Keratinocyte (primary cell): ENCODE measurements at regions not wholly inside any gene's neighbourhood (a gene's known extent, or its start where the extent isn't known, plus 50 kb on each side); places are given as distances from the start of the nearest gene placed in this dataset.

ENCODE experiments used
- DNase-seq: peaks from one replicate; pipeline ENCODE4 v3.0.0-alpha.2; 2011; ENCODE audit warnings: low read depth, missing footprints, low spot score
- FAIRE-seq: peaks from 2 replicates; lab custom pipeline; 2011; peaks lifted over from hg19 to GRCh38; lab: Jason Lieb, UNC
- H2AFZ ChIP-seq: 2 replicates; pipeline ENCODE4 v1.6.0; 2012; ENCODE audit warnings: low read length, control low read depth, inconsistent platforms; ENCODE audit not compliant: control insufficient read depth
- H3K27ac ChIP-seq: 2 replicates; pipeline ENCODE4 v1.5.1; 2011; ENCODE audit warnings: low read length; ENCODE audit not compliant: control insufficient read depth, insufficient read depth
- H3K27me3 ChIP-seq: 3 replicates; pipeline ENCODE4 v1.6.0; 2011; ENCODE audit warnings: low read length; ENCODE audit not compliant: control insufficient read depth, insufficient read depth; ENCODE audit errors: extremely low read depth
- H3K36me3 ChIP-seq, 2 experiments: 2 replicates in 1 of 2; 3 replicates in 1 of 2; pipeline ENCODE4 v1.5.1; 2011; ENCODE audit warnings: low read length in 2 of 2, mild to moderate bottlenecking in 1 of 2; ENCODE audit not compliant: control insufficient read depth in 2 of 2, insufficient read depth in 2 of 2; ENCODE audit errors: extremely low read depth in 1 of 2
- H3K4me1 ChIP-seq: 3 replicates; pipeline ENCODE4 v1.5.1; 2011; ENCODE audit warnings: low read length; ENCODE audit not compliant: control insufficient read depth, insufficient read depth; ENCODE audit errors: extremely low read depth
- H3K4me2 ChIP-seq: 3 replicates; pipeline ENCODE4 v1.6.0; 2011; ENCODE audit warnings: low read depth, low read length; ENCODE audit not compliant: control insufficient read depth, insufficient read depth; ENCODE audit errors: extremely low read depth
- H3K4me3 ChIP-seq, 3 experiments: fragments of 200-600 bp in 1 of 3; sonication (generic) in 1 of 3; 2 replicates in 2 of 3; 3 replicates in 1 of 3; pipeline ENCODE4 v1.5.1; 2011 to 2016; ENCODE audit warnings: low read length in 3 of 3, mild to moderate bottlenecking in 3 of 3, control low read depth in 2 of 3, inconsistent platforms in 1 of 3, low read depth in 1 of 3, mixed read lengths in 1 of 3, mixed run types in 1 of 3, moderate library complexity in 1 of 3; ENCODE audit not compliant: control insufficient read depth in 2 of 3, insufficient read depth in 2 of 3; ENCODE audit errors: extremely low read depth in 1 of 3
- H3K79me2 ChIP-seq: 2 replicates; pipeline ENCODE4 v1.6.0; 2012; ENCODE audit warnings: low read length; ENCODE audit not compliant: control insufficient read depth, insufficient read depth
- H3K9ac ChIP-seq: 3 replicates; pipeline ENCODE4 v1.6.0; 2011; ENCODE audit warnings: low read length; ENCODE audit not compliant: control insufficient read depth, insufficient read depth; ENCODE audit errors: extremely low read depth
- H3K9me1 ChIP-seq: 3 replicates; pipeline ENCODE4 v1.6.0; 2011; ENCODE audit warnings: low read length; ENCODE audit not compliant: control insufficient read depth, insufficient read depth; ENCODE audit errors: extremely low read depth
- H3K9me3 ChIP-seq: 2 replicates; pipeline ENCODE4 v1.5.1; 2012; ENCODE audit warnings: low read depth, low read length; ENCODE audit not compliant: control insufficient read depth
- H4K20me1 ChIP-seq: 3 replicates; pipeline ENCODE4 v1.6.0; 2011; ENCODE audit warnings: low read length; ENCODE audit not compliant: control insufficient read depth, insufficient read depth; ENCODE audit errors: extremely low read depth
- CTCF ChIP-seq, 3 experiments: IDR thresholded peaks in 1 of 3; conservative IDR thresholded peaks in 1 of 3; optimal IDR thresholded peaks in 1 of 3; 2 replicates in 2 of 3; 3 replicates in 1 of 3; pipeline versions ENCODE3 to v1.5.1; 2011; ENCODE audit warnings: low read length in 3 of 3, mild to moderate bottlenecking in 3 of 3, moderate library complexity in 2 of 3, control low read depth in 1 of 3, inconsistent platforms in 1 of 3; ENCODE audit not compliant: insufficient read depth in 2 of 3; ENCODE audit errors: extremely low read depth in 1 of 3
- EZH2 ChIP-seq: IDR thresholded peaks from one replicate; pipeline ENCODE4 v1.6.1; 2012; ENCODE audit warnings: inconsistent platforms, mild to moderate bottlenecking, low read length, moderate library complexity
- dilution Hi-C: fragments of 300-500 bp; cut with MboI; formaldehyde crosslinking; loops from one replicate; pipeline ENCODE4 v1.7.0; 2020; ENCODE audit warnings: low sequenced_read_pairs; ENCODE audit not compliant: extremely low pct_ligation_motif_present

DNA sequence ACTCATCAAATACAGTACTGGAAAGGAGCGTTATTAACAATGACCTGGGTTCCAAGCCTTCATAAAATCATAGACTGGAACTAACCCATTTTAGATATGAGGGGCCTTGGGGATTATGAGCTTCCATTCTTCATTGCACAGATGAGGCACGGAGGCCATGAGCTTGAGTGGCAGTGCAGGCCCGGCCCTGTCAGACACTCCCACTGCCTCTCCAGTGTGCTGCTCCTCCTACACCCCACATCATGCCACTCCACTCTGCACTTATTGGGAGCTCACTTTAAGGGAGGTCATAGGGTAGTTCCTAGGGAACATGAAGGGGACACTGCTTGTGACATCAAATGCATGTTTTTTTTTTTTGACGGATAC lies 77.9 kb downstream of the TSN start:
- H2AFZ ChIP-seq, result no peak overlapping the region
- no peaks in the 10 kb centered on the region for H3K9me3 ChIP-seq
- no peaks in the 10 kb centered on the region for H3K4me1 ChIP-seq
- no peak for TF ChIP-seq EZH2
- TF ChIP-seq CTCF (optimal IDR thresholded peaks at IDR 0.05 in 1 of 3, IDR thresholded peaks at IDR 0.05 in 1 of 3, conservative IDR thresholded peaks at IDR 0.05 in 1 of 3; ENCODE audit: extremely low read depth in 1 of 3, insufficient read depth in 2 of 3, low read length in 3 of 3), result no peak
- FAIRE-seq, result no peak
- H3K79me2 ChIP-seq, result no peaks in the 10 kb centered on the region
- DNase-seq, result no peak
- peaks cover 8% of the 10 kb centered on the region for H3K27me3 ChIP-seq
- H3K36me3 ChIP-seq, result no peaks in the 10 kb centered on the region
- H3K9ac ChIP-seq, result no peak overlapping the region
- no peak overlapping the region for H3K4me2 ChIP-seq
- H3K9me1 ChIP-seq, result no peaks in the 10 kb centered on the region
- no peaks in the 10 kb centered on the region for H4K20me1 ChIP-seq
- no peak overlapping the region for H3K4me3 ChIP-seq
- dilution Hi-C loops, result no loop called here
- H3K27ac ChIP-seq, result no peak overlapping the region

DNA sequence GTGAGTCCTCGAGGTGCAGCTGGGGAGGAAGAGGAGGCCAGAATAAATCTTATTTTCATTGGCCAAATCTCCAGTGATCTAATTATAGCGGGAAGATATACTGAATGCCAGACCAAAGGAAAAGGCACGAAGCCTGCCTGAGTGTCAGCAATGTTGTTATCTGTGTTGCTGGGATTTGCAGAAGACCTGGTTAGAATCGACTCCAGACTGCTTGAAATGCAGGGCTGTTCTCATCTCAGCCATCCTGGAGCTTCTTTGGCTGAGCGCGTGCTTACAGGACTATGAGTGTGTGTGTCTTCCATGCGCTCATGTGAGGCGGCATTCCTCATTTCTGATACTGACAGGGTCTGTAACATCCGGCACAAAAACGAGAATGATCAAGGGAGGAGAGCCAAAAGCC lies 81.2 kb downstream of the TSN start:
- no peaks in the 10 kb centered on the region for H3K4me1 ChIP-seq
- H3K36me3 ChIP-seq, result no peaks in the 10 kb centered on the region
- H3K9me3 ChIP-seq, result no peaks in the 10 kb centered on the region
- H3K4me2 ChIP-seq, result no peak overlapping the region
- no peak overlapping the region for H3K4me3 ChIP-seq
- H3K79me2 ChIP-seq, result no peaks in the 10 kb centered on the region
- TF ChIP-seq CTCF (optimal IDR thresholded peaks at IDR 0.05 in 1 of 3, IDR thresholded peaks at IDR 0.05 in 1 of 3, conservative IDR thresholded peaks at IDR 0.05 in 1 of 3; ENCODE audit: extremely low read depth in 1 of 3, insufficient read depth in 2 of 3, low read length in 3 of 3) (no peak), EZH2 (no peak)
- H3K9ac ChIP-seq, result no peak overlapping the region
- no peak overlapping the region for H3K27ac ChIP-seq
- H2AFZ ChIP-seq, result no peak overlapping the region
- peaks cover 8% of the 10 kb centered on the region for H3K27me3 ChIP-seq
- no peaks in the 10 kb centered on the region for H4K20me1 ChIP-seq
- DNase-seq, result no peak
- no peaks in the 10 kb centered on the region for H3K9me1 ChIP-seq
- FAIRE-seq, result no peak
- dilution Hi-C loops, result no loop called here
